ENCODE measurements at regions not wholly inside any gene's neighbourhood (a gene's known extent, or its start where the extent isn't known, plus 50 kb on each side); places are given as distances from the start of the nearest gene placed in this dataset.

GRCh38 chr20:24773751-24774201 is 175.3 kb upstream of the CST7 start:
- FAIRE-seq (peak; percentile 94), DNase-seq (ENCODE audit: low spot score) (peak; percentile 90)

GRCh38 chr20:24775966-24776365 is 173.1 kb upstream of the CST7 start:
- FAIRE-seq (no peak), DNase-seq (ENCODE audit: low spot score) (no peak)

- FAIRE-seq (no peak), DNase-seq (ENCODE audit: low spot score) (no peak)
Observed at GRCh38 chr20:24776755-24777271, 172.3 kb upstream of the CST7 start.

GRCh38 chr20:24777746-24778145 is 171.3 kb upstream of the CST7 start:
- FAIRE-seq (no peak), DNase-seq (ENCODE audit: low spot score) (no peak)

GRCh38 chr20:24778585-24779031 is 170.5 kb upstream of the CST7 start:
- DNase-seq (ENCODE audit: low spot score) = no peak
- FAIRE-seq = no peak

GRCh38 chr20:24779131-24779530 is 169.9 kb upstream of the CST7 start:
- no peak for FAIRE-seq

GRCh38 chr20:24779946-24780345 is 169.1 kb upstream of the CST7 start:
- FAIRE-seq (no peak), DNase-seq (ENCODE audit: low spot score) (no peak)

More at GRCh38 chr20:24779131-24779530, 169.9 kb upstream of the CST7 start:
- DNase-seq (ENCODE audit: low spot score) = no peak

DNA sequence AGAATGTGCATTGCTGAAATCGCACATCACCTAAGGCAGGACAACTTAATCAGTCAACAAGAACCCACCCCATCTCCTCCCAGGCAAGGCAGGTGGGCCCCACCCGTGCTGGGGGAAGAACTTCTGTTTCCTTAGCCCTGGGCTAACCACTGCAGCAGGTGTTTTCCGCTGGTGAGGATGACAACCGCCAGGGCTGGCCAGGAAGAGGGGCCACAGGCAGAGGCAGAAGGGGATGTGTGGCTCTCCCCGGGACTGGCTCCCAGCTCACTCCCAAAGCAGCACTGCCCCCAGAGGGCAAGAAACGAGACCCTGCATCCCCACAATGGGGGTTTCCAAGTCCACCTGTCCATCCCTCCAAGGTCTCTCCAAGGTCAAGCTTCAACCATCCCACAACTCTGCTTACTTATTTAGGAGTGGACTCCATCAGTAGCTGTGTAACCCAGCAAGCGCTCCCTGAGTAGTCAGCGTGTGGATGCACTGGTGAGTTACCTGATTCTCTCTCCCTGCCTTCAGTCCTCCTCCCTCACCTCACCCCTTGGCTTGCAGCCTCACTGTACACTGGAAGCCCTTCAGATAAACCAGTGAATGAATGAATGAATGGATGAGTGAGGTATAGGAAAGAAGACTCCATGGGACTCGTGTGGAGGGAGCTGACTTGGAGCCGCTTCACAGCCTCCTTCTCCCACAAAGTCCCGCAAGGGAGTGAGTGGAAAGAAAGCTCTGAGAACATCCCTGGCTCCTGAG is 168.2 kb upstream of the CST7 start:
- DNase-seq (ENCODE audit: low spot score) = no peak
- FAIRE-seq = no peak

DNA sequence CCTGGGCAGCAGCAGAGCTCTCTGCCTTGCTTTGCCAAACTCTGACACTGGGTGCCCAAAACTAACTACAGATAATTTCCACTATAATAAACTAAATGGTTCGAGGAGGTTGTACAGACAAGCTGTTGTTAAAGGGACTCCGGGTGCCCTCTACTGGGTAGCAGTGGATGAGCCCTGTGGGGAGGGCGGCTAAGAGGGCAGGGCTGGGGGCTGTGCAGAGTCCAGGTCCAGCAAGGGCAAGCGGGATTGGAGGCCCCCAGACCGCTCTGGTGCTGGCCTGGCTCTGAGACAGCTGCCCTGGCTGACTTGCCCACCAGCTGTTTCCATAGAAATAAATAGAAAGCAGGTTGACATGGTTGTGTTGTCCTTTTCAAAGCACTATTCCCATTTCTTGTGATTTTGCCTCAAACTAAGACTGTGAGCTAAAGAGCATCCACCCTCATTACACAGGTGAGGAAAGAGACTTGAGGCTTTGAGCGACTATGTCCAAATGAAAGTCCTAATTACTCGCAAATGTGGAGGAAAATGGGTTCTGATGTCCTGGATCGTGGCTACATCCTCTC is 167.6 kb upstream of the CST7 start:
- FAIRE-seq = no peak
- DNase-seq (ENCODE audit: low spot score) = peak; percentile 21

DNA sequence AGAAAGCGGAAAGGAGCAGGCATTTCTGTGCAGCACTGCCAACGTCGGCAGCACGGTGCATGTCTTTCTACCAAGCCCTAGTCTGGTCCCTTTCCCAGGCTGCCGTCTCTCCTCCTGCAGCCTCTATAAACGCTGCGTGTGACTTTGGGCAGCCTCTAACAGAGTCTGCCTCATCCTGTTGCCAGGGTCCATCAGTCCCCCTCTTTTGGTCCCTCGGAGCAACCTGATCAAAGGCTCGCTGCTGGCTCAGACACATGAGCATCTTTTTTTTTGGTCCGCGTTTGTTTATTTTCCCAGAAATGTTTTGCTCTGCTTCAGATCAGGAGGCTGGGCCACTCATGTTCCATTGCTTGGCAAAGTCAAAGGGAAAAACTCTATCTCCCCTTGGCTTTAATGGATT is 166.8 kb upstream of the CST7 start:
- DNase-seq (ENCODE audit: low spot score) (no peak), FAIRE-seq (no peak)

DNA sequence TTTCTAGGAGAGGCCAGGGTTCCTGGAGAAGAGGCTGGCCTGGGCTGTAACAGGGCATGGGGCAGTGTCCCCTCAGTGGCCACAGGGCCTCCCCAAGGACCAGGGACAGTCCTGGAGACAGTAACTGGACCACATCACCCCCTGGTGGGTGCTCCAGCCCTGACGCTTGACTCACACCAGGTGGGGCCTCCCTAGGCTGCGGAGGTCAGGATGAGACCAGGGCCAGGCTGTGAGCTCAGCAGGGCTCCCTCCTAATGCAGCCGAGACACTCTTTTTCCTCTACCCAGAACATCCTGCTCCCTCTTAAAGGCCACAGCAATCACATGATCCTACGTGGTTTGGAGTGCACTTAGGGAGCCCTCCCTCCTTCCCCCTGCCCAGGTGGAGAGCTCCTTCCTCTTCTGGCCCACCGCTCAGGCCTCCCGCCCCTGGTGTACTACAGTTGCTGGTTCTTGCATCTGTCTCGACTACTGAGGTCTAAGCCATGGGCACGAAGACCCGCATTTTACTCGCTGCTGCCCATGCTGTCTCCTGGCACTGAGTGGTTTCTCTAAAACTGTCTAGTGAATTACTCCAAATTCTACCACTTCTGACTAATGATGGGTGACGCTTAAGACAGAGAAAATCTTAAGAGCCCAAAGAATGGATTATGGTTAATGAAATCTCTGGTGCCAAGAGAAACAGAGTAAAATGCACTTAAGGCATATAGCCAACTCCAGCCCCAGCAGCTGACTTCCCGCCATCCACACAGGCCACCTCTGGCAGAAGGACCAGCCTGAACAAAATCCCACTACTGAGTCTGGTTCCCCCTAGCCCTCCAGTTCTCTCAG is 166.1 kb upstream of the CST7 start:
- DNase-seq (ENCODE audit: low spot score) = no peak
- FAIRE-seq = no peak

- FAIRE-seq (no peak), DNase-seq (ENCODE audit: low spot score) (no peak)
Observed at GRCh38 chr20:24783631-24784492, 165.2 kb upstream of the CST7 start.

DNA sequence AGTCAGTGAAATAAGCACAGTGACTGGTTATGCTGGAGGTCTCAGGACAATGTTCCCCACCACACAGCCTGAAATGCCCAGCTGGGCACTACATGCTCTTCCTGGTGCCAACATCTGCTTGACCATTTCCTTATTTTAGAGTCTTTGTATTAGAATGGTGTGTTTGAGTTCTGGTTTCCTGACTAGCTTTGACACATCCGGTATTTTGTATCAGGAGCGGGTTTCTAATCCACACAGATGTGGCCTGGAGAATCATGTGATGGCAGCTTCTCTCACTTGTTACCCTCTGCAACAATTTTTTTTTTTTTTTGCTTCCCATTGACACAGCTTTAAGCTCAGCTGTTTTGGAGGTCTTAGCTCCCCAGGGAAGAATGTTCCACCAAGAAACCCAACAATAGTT is 164.5 kb upstream of the CST7 start:
- FAIRE-seq = no peak
- DNase-seq (ENCODE audit: low spot score) = no peak

DNA sequence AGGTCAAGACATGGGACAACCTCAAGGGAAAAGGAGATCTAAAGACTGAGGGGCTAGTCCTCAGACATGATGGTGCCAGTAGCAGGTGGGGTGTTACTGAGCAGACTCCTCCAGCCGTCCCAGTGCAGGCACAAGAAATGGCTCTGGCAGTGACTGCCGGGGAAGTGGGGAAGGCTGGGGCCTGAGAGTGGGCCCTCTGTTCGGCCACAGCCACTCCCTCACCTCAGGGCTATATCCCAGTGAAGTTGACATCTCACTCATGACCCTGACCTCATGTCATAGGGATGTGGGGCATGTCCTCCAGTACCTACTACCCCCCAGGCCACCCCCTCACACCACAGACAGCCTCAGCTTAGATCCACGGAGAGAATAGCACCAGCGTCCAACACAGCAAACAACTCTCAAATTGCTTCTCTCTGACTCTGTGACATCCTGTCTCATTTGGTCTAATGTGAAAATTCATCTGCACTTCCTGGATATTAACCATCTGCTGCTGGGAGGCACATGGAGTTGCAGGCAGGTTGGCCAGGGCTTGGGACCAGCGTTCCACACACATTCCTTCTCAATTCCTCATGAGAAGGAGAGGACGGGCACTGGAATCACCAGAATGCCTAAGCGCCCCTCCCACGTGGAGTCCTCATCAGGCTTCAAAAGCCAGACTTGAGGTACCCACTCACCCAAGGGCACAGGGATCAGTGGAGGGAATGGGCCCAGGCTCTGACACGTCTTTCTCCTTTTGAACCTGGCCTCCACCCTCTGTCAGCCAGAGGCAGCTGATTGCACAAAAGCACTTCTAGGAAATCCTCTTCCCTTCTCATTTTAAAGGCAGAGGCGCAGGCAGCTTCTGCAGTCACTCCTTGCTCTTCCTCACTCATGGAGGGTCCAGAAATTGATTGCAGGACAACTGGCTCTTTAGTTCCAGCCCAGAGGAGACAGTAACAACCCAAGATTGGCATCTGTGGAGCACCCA is 163.6 kb upstream of the CST7 start:
- DNase-seq (ENCODE audit: low spot score) (peak; percentile 57), FAIRE-seq (no peak)

DNA sequence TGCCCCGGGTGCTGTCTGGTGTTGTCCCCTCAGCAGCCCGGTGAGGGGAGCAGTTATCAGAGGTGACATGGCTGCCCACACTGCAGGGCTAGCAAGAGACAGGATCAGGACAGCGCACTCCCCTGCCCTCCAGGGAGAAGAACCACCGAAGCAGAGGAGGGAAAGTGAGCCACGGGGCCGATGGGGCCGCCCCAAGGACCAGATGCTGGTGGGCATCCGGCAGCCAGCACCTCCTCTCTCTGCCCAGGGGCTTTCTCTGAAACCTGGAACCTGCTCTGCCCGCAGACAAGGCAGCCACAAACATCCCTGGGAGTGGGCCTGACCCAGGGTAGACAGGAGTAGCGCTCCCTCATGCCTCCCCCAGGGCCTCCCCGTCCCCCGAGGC is 163.0 kb upstream of the CST7 start:
- no peak for FAIRE-seq
- DNase-seq (ENCODE audit: low spot score) = no peak

- DNase-seq (ENCODE audit: low spot score) (no peak), FAIRE-seq (no peak)
Observed at GRCh38 chr20:24786646-24787045, 162.4 kb upstream of the CST7 start.

GRCh38 chr20:24787071-24787470 is 162.0 kb upstream of the CST7 start:
- DNase-seq (ENCODE audit: low spot score) (no peak), FAIRE-seq (no peak)

DNA sequence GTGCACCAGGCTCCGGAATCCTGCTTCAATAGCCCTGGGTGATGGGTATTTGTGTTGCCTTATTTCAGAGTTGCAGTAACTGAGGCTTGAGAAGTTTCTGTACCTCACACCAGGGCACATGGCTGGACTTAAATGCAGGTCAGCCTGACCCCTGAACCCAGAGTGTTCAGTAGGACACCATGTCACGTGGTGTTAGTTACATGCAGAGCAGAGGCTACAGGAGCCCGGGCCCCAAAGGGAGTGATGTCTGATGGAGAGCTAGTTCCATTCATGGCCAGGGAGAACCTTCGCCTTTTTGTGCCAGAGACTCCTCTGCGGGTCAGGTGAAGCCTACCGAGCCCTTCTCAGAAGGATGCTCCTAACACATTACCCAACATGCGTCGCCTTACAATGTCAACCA is 161.4 kb upstream of the CST7 start:
- no peak for FAIRE-seq
- no peak for DNase-seq (ENCODE audit: low spot score)

DNA sequence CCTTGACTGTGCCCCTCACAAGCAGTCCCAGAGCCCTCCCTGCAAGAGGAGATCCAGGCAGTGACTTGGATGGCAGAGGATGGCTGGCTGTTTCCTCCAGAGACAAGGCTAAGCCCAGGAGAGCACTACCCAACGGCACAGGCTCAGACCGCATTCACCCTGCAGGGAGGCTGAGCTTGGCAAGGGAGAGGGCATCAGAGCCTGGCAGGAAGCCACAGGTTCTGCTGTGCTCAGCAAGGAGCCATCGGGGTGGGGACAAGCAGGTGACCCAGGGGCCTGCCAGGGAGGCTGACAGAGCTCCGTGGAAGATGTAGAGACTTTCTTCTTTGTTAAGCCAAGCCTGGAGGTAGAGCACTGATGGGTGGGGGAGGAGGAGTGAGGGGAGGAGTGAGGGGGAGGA is 159.2 kb upstream of the CST7 start:
- FAIRE-seq (no peak), DNase-seq (ENCODE audit: low spot score) (no peak)

GRCh38 chr20:24790746-24791283 is 158.3 kb upstream of the CST7 start:
- DNase-seq (ENCODE audit: low spot score) (no peak), FAIRE-seq (no peak)

All from RCC 7860 (cell line).